MM.1S (cell line): ENCODE measurements at regions not wholly inside any gene's neighbourhood (a gene's known extent, or its start where the extent isn't known, plus 50 kb on each side); places are given as distances from the start of the nearest gene placed in this dataset.

Source experiments
- DNase-seq: peaks from one replicate; pipeline ENCODE4 v3.0.0-alpha.2; 2015
- H2AFZ ChIP-seq: fragments of 300-600 bp; sonication (generic); 2 replicates; pipeline ENCODE4 v1.6.0; 2016; ENCODE audit warnings: antibody characterized with exemption, low read length
- H3F3A ChIP-seq: fragments of 300-600 bp; sonication (generic); 2 replicates; pipeline ENCODE4 v1.6.1; 2016; ENCODE audit warnings: mild to moderate bottlenecking, antibody characterized with exemption, low read length, moderate library complexity, mixed read lengths; ENCODE audit not compliant: insufficient read depth
- H3K27ac ChIP-seq: fragments of 300-600 bp; sonication (generic); 2 replicates; pipeline ENCODE4 v1.5.1; 2016; ENCODE audit warnings: mild to moderate bottlenecking, low read length
- H3K27me3 ChIP-seq: fragments of 300-600 bp; sonication (generic); replicated peaks from 2 replicates; pipeline ENCODE4 v1.6.0; 2016; ENCODE audit warnings: low read length; ENCODE audit not compliant: insufficient read depth
- H3K36me3 ChIP-seq: fragments of 300-600 bp; sonication (generic); replicated peaks from 2 replicates; pipeline ENCODE4 v1.6.1; 2016; ENCODE audit warnings: mild to moderate bottlenecking, low read length, mixed read lengths; ENCODE audit not compliant: insufficient read depth
- H3K4me1 ChIP-seq: fragments of 300-600 bp; sonication (generic); 2 replicates; pipeline ENCODE4 v1.6.1; 2016; ENCODE audit warnings: low read length, mixed read lengths
- H3K4me2 ChIP-seq: fragments of 300-600 bp; sonication (generic); 2 replicates; pipeline ENCODE4 v1.6.0; 2016; ENCODE audit warnings: low read depth, low read length
- H3K4me3 ChIP-seq: fragments of 300-600 bp; sonication (generic); 2 replicates; pipeline ENCODE4 v1.5.1; 2016; ENCODE audit warnings: low read length, mixed read lengths
- H3K79me2 ChIP-seq: fragments of 300-600 bp; sonication (generic); 2 replicates; pipeline ENCODE4 v1.6.1; 2016; ENCODE audit warnings: mixed run types, low read length, mixed read lengths
- H3K9ac ChIP-seq: fragments of 300-600 bp; sonication (generic); 2 replicates; pipeline ENCODE4 v1.6.1; 2016; ENCODE audit warnings: low read length, mixed read lengths
- H3K9me2 ChIP-seq: fragments of 300-600 bp; sonication (generic); replicated peaks from 2 replicates; pipeline ENCODE4 v1.6.1; 2016; ENCODE audit warnings: mild to moderate bottlenecking, low read length, mixed read lengths; ENCODE audit not compliant: insufficient read depth
- H3K9me3 ChIP-seq: fragments of 300-600 bp; sonication (generic); replicated peaks from 2 replicates; pipeline ENCODE4 v1.6.1; 2016; ENCODE audit warnings: mild to moderate bottlenecking, low read length, mixed read lengths; ENCODE audit not compliant: insufficient read depth
- H4K20me1 ChIP-seq: fragments of 300-600 bp; sonication (generic); 2 replicates; pipeline ENCODE4 v1.6.1; 2016; ENCODE audit warnings: mild to moderate bottlenecking, low read length, moderate library complexity, mixed read lengths; ENCODE audit not compliant: insufficient read depth
- CTCF ChIP-seq: fragments of 300-600 bp; sonication (generic); IDR thresholded peaks from 2 replicates; pipeline ENCODE4 v1.5.1; 2016; ENCODE audit warnings: antibody characterized with exemption, low read length, mixed read lengths
- EZH2 ChIP-seq: fragments of 300-600 bp; sonication (generic); optimal IDR thresholded peaks from 2 replicates; pipeline ENCODE3; 2017; ENCODE audit warnings: low read depth, mild to moderate bottlenecking, antibody characterized with exemption, low read length, mixed read lengths
- EZH2phosphoT487 ChIP-seq: fragments of 300-600 bp; sonication (generic); IDR thresholded peaks from 2 replicates; pipeline ENCODE4 v1.6.1; 2018; ENCODE audit warnings: antibody characterized with exemption, low read length

DNA sequence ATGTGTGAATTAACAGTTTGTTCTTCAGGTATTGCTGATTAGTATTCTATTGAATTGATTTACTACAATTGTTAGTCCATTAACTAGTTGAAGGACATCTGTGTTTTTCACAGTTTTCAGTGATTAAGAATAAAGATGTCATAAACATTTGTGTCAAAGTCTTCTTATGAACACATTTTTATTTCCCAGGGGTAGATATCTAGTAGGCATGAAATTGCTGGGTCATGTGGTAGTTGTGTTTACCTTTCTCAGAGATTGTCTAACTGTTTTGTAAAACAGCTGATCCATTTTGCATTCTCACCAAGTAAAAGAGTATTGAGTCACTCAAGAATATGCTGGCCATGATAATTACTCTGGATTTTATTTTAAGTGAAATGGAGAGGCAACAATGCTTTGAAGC, 1145.3 kb downstream of the FSCB start:
- Histone ChIP-seq H3K9me3 (no peaks in the 10 kb centered on the region), H3K4me1 (no peaks in the 10 kb centered on the region), H3F3A (no peaks in the 10 kb centered on the region), H2AFZ (no peak overlapping the region), H3K4me3 (no peak overlapping the region), H3K27ac (no peak overlapping the region), H4K20me1 (no peaks in the 10 kb centered on the region), H3K36me3 (no peaks in the 10 kb centered on the region), H3K27me3 (no peaks in the 10 kb centered on the region), H3K9ac (no peak overlapping the region), H3K4me2 (no peak overlapping the region), H3K79me2 (no peaks in the 10 kb centered on the region), H3K9me2 (no peaks in the 10 kb centered on the region)
- no peak for DNase-seq
- TF ChIP-seq CTCF = no peak
- TF ChIP-seq EZH2phosphoT487 = no peak
- no peak for TF ChIP-seq EZH2

GRCh38 chr14:43360239-43360638, 1146.8 kb downstream of the FSCB start:
- Histone ChIP-seq H3K9me3 (no peaks in the 10 kb centered on the region), H3K4me1 (no peaks in the 10 kb centered on the region), H3K27ac (no peak overlapping the region), H3K4me3 (no peak overlapping the region), H4K20me1 (no peaks in the 10 kb centered on the region), H3K4me2 (no peak overlapping the region), H3K9ac (no peak overlapping the region), H3K36me3 (no peaks in the 10 kb centered on the region), H3K27me3 (no peaks in the 10 kb centered on the region), H3K79me2 (no peaks in the 10 kb centered on the region), H3K9me2 (no peaks in the 10 kb centered on the region), H2AFZ (no peak overlapping the region), H3F3A (no peaks in the 10 kb centered on the region)
- no peak for DNase-seq
- no peak for TF ChIP-seq EZH2phosphoT487
- no peak for TF ChIP-seq CTCF

GRCh38 chr14:43359317-43359716, 1147.8 kb downstream of the FSCB start:
- Histone ChIP-seq H3K9me3 (no peaks in the 10 kb centered on the region), H3K27ac (no peak overlapping the region)
- DNase-seq = no peak

More at GRCh38 chr14:43359317-43359716, 1147.8 kb downstream of the FSCB start:
- Histone ChIP-seq H3K4me2 (no peak overlapping the region), H3K27me3 (no peaks in the 10 kb centered on the region), H3K4me1 (no peaks in the 10 kb centered on the region), H3K4me3 (no peak overlapping the region), H2AFZ (no peak overlapping the region), H3K9ac (no peak overlapping the region), H4K20me1 (no peaks in the 10 kb centered on the region), H3F3A (no peaks in the 10 kb centered on the region), H3K9me2 (no peaks in the 10 kb centered on the region), H3K36me3 (no peaks in the 10 kb centered on the region), H3K79me2 (no peaks in the 10 kb centered on the region)
- TF ChIP-seq EZH2 = no peak
- TF ChIP-seq EZH2phosphoT487 = no peak
- TF ChIP-seq CTCF = no peak
